CD4-positive, alpha-beta T cell treated with Interleukin-17A for 4 hours (primary cell): ENCODE measurements at regions not wholly inside any gene's neighbourhood (a gene's known extent, or its start where the extent isn't known, plus 50 kb on each side); places are given as distances from the start of the nearest gene placed in this dataset.

Experiments
- DNase-seq: peaks from one replicate; pipeline ENCODE4 v3.0.0-alpha.2; 2020; ENCODE audit warnings: mixed read lengths

DNA sequence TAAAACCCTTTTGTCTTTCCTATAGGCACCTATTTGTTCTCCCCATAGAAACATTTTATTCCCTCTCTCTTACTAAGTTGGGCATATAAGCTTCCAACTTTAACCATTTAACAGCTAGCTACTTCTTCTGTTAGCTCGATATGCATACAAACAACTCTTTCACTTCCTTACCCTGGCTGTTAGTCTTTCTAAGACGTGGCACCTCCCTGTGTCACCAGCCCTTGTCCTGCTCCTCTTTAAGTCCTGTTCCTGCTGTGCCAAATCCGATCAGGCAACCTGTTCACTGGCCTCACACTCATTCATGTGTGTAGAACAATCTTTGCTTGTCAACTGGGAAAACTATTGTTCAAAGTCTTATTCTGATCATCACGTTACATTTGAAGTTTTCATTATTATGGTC is 1376.1 kb upstream of the TENM4 start:
- DNase-seq = no peak

DNA sequence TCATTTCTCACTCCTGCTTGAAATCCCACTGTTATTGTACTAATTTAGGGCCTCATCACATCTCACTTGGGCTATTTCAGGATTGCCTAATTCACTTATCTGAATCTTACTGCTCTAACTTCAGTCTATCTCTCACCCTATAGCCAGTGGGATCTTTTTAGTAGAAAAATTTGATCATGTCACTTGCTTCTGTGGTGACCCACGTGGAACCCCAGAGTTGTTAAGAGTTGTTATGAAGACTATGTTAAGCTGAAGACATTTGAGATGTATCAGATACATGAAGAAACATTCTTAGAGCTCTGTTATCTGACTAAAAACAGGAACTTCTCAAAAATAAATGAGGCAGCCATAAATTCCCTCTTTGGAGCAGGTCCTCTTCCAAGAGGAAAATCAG is 1375.6 kb upstream of the TENM4 start:
- DNase-seq = no peak

DNA sequence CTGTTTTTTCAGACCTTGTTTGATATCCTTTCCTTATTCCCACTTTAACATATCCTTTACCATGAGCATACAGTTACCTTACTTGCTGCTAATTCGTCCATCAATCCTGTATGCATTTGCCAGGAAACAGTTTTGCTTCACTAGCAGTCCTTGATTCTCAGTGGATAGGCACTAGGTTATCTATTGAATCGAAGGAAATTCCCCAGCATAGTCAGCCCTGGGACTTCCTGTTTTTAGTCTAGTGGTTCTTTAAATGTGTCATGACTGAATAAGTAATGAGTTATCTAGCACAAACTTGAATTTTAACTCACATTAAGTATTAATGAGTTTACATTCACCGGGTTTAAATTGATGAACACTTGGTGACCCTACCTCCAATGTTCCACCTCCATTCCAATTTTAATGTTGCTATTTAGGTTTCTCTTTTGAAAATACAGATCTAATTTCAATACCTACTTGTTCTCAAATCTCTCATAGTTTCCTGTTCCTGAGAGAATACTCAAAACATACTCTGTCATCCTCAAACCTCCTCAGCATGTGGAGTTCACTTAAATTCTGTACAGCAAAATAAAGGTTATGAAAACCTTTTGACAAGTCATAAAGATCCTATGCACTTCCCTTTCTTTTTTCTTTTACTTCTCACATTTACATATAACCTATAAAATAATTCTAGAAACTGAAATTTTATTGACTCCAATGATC is 1375.1 kb upstream of the TENM4 start:
- DNase-seq = no peak

DNA sequence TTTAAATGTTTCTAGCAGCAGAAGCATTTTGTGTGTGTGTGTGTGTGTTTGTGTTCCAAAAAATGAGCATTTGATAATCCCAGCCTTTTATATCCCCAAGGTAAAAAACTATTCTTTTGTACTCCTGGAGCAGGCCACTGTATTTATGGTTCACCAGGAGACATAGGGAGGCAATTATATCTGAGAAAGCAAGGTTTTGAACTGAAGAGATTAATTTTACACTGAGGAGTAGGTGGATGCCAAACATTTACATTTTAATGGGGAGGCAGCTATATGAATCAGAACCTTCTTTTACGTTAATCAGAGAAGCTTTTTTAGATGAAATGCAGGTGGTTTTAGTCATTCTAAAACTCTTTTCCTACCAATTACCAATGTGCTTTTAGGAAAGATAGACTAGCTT is 1374.0 kb upstream of the TENM4 start:
- DNase-seq = no peak

DNA sequence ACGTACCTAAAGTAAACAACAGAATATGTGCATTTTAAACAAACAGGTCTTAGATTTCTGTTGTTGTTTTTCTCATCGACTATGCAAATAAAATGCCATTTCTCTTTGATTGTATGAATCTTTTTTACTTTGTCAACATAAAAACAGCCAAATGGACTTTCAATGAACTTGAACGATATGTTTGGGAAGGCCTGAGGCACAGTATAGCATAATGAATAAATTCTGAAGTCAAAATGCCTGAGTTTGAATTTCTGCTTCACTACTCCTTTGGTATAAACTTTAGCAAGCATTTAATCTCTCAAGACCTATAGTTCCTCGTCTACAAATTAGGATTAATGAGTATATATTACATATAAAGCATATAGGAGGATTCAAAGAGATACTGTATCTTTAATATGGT is 1369.9 kb upstream of the TENM4 start:
- DNase-seq = no peak

DNA sequence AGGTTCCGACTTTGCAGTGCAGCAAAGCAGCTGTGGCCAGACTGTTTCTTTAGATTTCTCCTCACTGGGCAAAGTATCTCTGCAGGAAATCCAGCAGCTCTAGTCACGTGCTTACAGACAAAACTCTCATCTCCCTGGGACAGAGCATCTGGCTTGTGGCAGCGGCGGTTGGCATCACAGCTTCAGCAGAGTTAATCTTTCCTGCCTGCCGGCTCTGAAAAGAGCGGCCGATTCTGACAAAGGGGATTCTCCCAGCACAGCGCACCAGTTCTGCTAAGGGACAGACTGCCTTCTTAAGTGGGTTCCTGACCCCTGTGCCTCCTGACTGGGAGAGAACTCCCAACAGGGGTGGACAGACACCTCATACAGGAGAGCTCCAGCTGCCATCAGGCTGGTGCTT is 1357.3 kb upstream of the TENM4 start:
- DNase-seq = no peak

- no peak for DNase-seq
These were observed 1342.7 kb upstream of the TENM4 start for GRCh38 chr11:80783561-80783960.

GRCh38 chr11:80782135-80782885 is 1341.5 kb upstream of the TENM4 start:
- DNase-seq = no peak

DNA sequence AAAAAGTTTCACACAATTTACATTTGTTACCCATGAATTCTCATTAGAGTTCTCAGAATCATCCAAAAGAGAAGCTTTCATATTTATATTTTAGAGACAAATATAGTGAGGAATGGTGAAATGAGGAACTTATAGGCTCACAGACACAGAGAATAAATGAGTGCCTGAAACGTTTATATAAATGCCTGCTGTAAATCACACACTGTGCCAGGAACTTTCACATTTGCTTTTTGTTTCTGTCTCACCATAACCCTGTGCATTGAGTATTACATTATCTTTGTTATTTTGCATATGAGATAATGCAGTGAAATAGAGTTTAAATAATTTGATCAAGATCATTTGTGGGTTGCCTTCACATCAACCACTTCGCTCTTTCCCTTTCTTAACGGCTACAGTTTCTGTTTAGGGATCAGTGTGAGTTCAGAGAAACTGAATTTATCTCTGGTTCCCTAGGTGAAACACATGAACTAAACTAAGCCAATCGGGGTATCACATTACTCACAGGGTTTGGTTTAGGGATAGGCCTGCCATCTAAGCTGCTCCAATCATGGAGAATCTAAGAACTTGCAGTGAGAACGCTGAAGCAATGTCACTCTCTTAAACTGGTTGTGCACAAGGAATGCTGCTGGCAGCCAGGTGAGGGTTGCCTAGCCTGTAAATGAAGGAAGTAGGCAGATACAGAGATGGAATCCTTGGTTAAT is 1339.2 kb upstream of the TENM4 start:
- DNase-seq = no peak

- no peak for DNase-seq
These were observed 1338.1 kb upstream of the TENM4 start for GRCh38 chr11:80778941-80779340.

DNA sequence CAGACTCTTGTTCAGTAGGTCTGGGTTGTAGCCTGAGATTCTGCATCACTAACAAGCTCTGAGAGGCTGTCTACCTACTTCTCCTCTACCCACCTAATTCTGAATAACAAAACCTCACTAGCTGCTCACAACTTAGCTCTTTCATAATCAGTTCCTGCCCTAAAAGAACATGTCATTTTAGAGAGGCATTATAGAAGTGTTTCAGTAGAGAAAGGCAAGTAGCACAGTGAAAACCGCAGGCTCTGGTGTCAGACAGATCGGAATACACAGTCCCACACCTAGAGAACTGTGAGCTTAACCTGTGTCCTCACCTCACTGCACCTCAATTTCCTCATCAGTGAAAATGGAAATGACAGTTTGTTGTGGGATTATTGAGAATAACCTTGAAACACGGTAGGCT is 1337.6 kb upstream of the TENM4 start:
- no peak for DNase-seq

GRCh38 chr11:80773919-80774318 is 1333.1 kb upstream of the TENM4 start:
- no peak for DNase-seq

DNA sequence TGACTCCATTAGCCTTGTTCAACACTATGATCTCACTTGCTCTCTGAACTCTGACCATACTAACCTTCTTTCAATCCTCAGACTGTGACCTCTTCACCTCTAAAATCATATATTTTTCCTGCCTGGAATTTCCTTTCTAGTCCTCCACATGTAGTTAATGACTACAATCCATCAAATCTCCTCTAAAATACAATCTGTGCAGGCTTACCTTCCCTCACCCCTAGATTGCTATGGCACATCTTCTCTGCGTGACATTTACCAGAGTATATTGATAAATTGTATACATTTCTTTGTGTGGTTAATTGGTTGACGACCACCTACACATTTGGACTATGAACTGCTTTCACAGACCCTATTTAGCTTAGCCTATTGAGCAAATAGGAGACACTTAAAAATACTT is 1330.2 kb upstream of the TENM4 start:
- no peak for DNase-seq

DNA sequence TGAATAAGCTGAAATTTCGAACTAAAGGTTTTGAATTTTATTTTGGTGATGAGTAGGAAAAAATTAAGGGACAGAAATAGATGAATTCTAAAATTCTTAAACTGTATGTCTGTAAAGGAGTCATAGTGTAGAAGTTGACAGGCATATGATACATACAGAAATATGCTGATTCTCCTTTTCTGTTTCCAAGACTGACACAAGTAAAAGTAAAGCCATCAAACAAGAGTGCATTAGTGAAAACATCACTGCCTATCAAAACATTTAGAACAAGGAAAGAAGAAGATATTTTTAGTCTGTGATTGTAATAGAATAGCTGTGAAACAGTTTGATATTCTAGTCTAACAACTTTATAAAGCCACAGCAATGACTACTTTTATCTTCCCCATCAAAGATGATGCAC is 1318.0 kb upstream of the TENM4 start:
- no peak for DNase-seq

GRCh38 chr11:80748207-80748925 is 1307.5 kb upstream of the TENM4 start:
- no peak for DNase-seq

DNA sequence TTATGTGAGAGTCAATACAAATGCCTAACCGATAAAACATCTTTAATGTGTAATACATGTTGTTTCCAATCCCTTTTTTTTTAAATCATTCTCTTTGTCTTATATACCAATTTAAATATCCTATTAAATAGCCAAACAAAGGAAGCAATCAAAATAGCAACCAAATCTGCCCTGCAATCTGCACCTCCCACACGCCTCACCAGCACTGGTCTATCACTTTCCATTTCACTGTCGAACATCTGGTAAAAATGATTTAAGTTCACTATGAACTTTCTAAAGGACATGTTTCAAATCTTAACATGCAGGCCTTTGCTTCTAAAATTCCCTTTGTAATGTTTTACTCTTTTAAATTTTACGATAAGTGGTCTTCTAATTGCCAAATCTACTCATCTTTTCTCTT is 1305.5 kb upstream of the TENM4 start:
- DNase-seq = no peak

DNA sequence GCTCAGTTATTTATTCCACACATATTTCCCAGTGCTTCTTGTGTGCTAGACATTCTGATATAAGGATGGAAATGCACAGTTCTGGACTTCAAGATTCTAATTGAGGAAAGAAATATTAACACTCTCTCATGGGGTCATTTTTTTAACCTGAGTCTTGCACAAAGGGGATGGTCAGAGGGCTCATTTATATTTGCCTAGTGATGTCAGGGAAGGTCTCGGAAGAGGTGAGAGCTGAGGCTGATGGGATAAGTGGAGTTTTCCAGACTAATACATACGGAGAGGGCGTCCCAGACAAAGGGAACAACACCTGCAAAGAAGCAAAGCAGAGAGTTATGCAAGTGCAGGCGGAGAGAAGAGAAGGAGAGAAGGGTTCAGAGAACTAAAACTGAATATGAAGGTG is 1304.6 kb upstream of the TENM4 start:
- DNase-seq = no peak

GRCh38 chr11:80733790-80734189 is 1293.0 kb upstream of the TENM4 start:
- no peak for DNase-seq

GRCh38 chr11:80733361-80733760 is 1292.5 kb upstream of the TENM4 start:
- DNase-seq = no peak

DNA sequence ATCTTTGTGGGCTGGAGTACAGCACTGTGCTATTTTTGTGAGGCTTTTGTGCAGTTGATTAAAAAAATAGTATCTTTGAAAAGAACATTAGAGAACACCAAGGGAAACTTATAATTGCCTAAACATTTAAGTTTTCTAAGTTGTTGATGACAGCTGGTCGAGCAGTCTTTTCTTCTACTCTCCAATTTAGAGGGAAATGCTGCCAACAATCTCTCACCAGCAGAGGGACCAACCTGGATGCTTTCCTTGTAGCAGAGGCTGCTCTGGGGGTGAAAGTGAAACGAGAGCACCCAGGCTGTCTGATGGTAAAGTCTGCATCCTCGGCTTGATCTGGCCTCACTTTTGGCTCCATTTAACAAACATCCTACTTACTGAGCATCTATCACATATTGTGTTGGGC is 1286.5 kb upstream of the TENM4 start:
- no peak for DNase-seq

DNA sequence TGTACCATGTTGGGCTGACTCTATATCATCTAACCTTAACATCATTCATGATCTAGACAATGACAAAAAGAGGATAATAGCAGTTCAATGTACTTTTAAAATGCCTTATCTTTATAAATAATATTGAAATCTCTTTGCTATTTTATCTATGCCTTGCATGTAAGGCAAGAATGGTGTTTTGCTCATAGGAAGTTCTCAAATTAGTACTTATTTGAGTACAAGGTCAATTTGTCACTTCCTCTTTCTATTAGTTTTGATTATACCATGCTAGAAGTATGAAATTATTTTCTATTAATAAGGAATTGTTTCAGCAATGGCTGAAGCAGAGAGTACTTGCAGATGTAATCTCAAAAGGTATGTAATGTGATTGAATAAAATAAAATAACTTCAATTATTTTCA is 1285.4 kb upstream of the TENM4 start:
- no peak for DNase-seq

DNA sequence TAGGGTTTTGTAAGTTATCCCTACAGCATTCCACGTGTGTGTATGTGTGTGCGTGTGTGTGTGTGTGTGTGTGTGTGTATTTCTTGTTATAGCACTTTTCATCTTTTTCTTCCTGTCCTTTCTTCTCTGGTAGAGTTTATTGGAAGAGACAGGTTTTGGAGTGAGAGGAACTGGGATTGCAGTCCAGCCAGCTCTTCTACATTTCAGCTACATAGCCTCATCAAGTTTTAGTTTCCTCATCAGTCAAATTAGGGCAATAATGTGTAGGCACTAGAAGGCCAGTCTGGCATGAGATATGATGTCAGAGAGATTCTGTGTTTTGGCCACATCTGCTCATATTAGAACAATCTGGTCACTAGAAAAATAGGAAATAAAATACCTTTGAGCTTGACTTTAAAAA is 1283.5 kb upstream of the TENM4 start:
- DNase-seq = no peak

GRCh38 chr11:80722629-80723028 is 1281.8 kb upstream of the TENM4 start:
- DNase-seq = no peak

DNA sequence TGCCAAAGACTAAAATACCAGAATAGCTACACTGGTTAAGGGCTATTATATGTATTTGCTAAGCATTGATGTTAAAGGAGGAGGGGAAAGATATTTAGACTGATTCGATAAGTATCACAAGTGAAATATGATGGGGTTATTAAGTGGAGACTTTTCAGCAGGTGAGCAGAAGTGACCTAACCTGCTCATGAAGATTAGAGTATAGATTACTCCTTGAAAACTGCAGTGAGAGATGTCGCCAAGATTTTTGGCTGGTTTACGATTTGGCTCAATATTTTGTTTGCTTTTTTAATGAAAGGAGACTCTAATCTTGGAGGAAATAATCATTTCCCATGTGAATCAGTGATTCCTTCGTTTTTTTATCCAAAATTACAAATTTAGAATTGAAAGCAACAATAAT is 1279.5 kb upstream of the TENM4 start:
- DNase-seq = no peak
